ENCODE measurements at regions not wholly inside any gene's neighbourhood (a gene's known extent, or its start where the extent isn't known, plus 50 kb on each side); places are given as distances from the start of the nearest gene placed in this dataset.
"Not testable (repeated sequence)": the region's sequence is repeated elsewhere in the genome, so short reads cannot be mapped to it uniquely, and the experiment has no call there.

DNA sequence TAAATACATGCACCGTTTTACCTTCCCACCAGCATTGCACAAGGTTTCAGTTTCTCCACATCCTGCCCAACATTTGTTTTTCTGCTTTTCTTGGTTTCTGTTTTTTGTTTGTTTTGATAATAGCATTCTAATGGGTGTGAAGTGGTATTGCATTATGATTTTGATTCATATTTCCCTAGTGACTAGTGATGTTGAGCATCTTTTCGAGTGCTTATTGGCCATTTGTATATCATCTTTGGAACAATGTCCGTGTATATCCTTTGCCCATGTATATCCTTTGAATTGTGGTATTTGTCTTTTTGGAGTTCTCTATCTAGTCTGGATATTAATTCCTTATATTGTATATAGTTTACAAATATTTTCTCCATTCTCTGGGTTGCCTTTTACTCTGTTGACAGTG is 2914.8 kb upstream of the OR11H1 start:
- H2AK5ac ChIP-seq (ENCODE audit: insufficient read length, low read length) = no peak overlapping the region
- H2BK20ac ChIP-seq (ENCODE audit: low read depth, low read length, poor library complexity, severe bottlenecking) = no peak overlapping the region
- H3K23ac ChIP-seq (ENCODE audit: insufficient read length, low read depth, low read length) = no peak overlapping the region
- H3K9me3 Mint-ChIP-seq = peaks cover 79 to 83% of the 10 kb centered on the region in 2 experiments
- TF ChIP-seq, protein P1, sequence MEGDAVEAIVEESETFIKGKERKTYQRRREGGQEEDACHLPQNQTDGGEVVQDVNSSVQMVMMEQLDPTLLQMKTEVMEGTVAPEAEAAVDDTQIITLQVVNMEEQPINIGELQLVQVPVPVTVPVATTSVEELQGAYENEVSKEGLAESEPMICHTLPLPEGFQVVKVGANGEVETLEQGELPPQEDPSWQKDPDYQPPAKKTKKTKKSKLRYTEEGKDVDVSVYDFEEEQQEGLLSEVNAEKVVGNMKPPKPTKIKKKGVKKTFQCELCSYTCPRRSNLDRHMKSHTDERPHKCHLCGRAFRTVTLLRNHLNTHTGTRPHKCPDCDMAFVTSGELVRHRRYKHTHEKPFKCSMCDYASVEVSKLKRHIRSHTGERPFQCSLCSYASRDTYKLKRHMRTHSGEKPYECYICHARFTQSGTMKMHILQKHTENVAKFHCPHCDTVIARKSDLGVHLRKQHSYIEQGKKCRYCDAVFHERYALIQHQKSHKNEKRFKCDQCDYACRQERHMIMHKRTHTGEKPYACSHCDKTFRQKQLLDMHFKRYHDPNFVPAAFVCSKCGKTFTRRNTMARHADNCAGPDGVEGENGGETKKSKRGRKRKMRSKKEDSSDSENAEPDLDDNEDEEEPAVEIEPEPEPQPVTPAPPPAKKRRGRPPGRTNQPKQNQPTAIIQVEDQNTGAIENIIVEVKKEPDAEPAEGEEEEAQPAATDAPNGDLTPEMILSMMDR (conservative IDR thresholded peaks at IDR 0.05) = no peak
- no peak for DNase-seq
- H3K36me3 Mint-ChIP-seq (ENCODE audit: insufficient read depth in 1 of 3, low read depth in 3 of 3) = peaks cover 12 to 39% (median 19%) of the 10 kb centered on the region in 3 experiments
- no peak overlapping the region for H3K27ac ChIP-seq (ENCODE audit: insufficient read length, low read depth, low read length)
- H3K23me2 ChIP-seq (ENCODE audit: insufficient read length, low read depth, low read length, poor library complexity, severe bottlenecking) = no peaks in the 10 kb centered on the region
- no peak overlapping the region for H4K5ac ChIP-seq (ENCODE audit: insufficient read length, low read depth, low read length)
- no peaks in the 10 kb centered on the region for H3K4me1 ChIP-seq (ENCODE audit: insufficient read depth, low read length)
- H3K9ac ChIP-seq (ENCODE audit: extremely low read depth, insufficient read length, low read length) = no peak overlapping the region
- H4K91ac ChIP-seq (ENCODE audit: insufficient read length, low read depth, low read length) = no peak overlapping the region
- H2BK12ac ChIP-seq (ENCODE audit: insufficient read length, low read depth, low read length) = no peak overlapping the region
- H3K79me2 ChIP-seq (ENCODE audit: insufficient read depth, low read length) = no peaks in the 10 kb centered on the region
- H3K27me3 ChIP-seq (ENCODE audit: insufficient read depth, low read length) = no peaks in the 10 kb centered on the region; the same call in 1 of the 2 replicates
- H3K27me3 Mint-ChIP-seq (ENCODE audit: low read depth) = peaks cover 8% of the 10 kb centered on the region; the same call in 1 of the 2 replicates
- no peak overlapping the region for H3K4me3 Mint-ChIP-seq
- no peak overlapping the region for H3K14ac ChIP-seq (ENCODE audit: insufficient read depth, low read length)
- no CpG with 5 or more reads among the region's 3 CpGs for whole genome bisulfite sequencing (ENCODE audit: extremely low coverage, insufficient read length, low lambda C conversion rate)
- H3K4ac ChIP-seq (ENCODE audit: low read depth, low read length) = no peak overlapping the region
- H3K9me3 ChIP-seq (ENCODE audit: control insufficient read depth, low read depth, low read length) = peaks cover 36% of the 10 kb centered on the region
- H2BK15ac ChIP-seq (ENCODE audit: low read depth, low read length) = no peak overlapping the region
- no peaks in the 10 kb centered on the region for H3K4me1 Mint-ChIP-seq
- no peak overlapping the region for H2BK5ac ChIP-seq (ENCODE audit: insufficient read length, low read length)
- H3K79me1 ChIP-seq (ENCODE audit: insufficient read depth, low read depth, low read length, poor library complexity, severe bottlenecking) = no peaks in the 10 kb centered on the region
- no peak overlapping the region for H2AFZ ChIP-seq (ENCODE audit: low read length)
- H3K27ac Mint-ChIP-seq = no peak overlapping the region
- no peaks in the 10 kb centered on the region for H4K20me1 ChIP-seq (ENCODE audit: control insufficient read depth, insufficient read depth, insufficient read length)
- H3K18ac ChIP-seq (ENCODE audit: insufficient read length, low read depth, low read length) = no peak overlapping the region
- no peak overlapping the region for H3T11ph ChIP-seq (ENCODE audit: low read length)
- no peak overlapping the region for H4K8ac ChIP-seq (replicated peaks; ENCODE audit: insufficient read length, low read depth, low read length)
- no peak overlapping the region for H3K4me2 ChIP-seq (ENCODE audit: insufficient read depth, insufficient read length, low read length)
- no peak overlapping the region for H3K56ac ChIP-seq (ENCODE audit: insufficient read length, low read depth, low read length)
- H2BK120ac ChIP-seq (ENCODE audit: low read depth, low read length, poor library complexity, severe bottlenecking) = no peak overlapping the region

DNA sequence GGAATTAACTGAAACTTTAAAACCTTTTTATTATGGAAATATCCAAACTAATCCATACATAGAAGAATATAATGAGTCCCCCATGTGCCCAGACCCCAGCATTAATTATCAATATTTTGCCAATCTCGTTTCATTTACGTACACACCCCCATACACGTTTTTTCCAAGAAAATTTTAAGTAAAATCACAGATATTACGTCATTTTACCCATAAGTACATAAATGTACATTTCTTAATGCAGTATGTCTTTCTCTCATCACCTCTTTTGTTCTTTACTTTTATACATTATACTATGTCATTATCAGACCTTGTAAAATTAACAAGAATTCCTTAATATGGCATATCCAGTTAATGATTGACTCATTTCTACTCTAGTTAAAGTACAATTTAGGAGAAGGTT is 2914.1 kb upstream of the OR11H1 start:
- not testable (repeated sequence) for H2BK120ac ChIP-seq (ENCODE audit: low read depth, low read length, poor library complexity, severe bottlenecking); H2AFZ ChIP-seq (ENCODE audit: low read length); H2BK15ac ChIP-seq (ENCODE audit: low read depth, low read length); H3K23me2 ChIP-seq (ENCODE audit: insufficient read length, low read depth, low read length, poor library complexity, severe bottlenecking); H4K20me1 ChIP-seq (ENCODE audit: control insufficient read depth, insufficient read depth, insufficient read length); H3K4ac ChIP-seq (ENCODE audit: low read depth, low read length); H2BK5ac ChIP-seq (ENCODE audit: insufficient read length, low read length); H3K4me3 Mint-ChIP-seq; H2BK12ac ChIP-seq (ENCODE audit: insufficient read length, low read depth, low read length); H4K8ac ChIP-seq (replicated peaks; ENCODE audit: insufficient read length, low read depth, low read length); H2BK20ac ChIP-seq (ENCODE audit: low read depth, low read length, poor library complexity, severe bottlenecking); H3K9ac ChIP-seq (ENCODE audit: extremely low read depth, insufficient read length, low read length); H3K23ac ChIP-seq (ENCODE audit: insufficient read length, low read depth, low read length); H3K56ac ChIP-seq (ENCODE audit: insufficient read length, low read depth, low read length); H3K18ac ChIP-seq (ENCODE audit: insufficient read length, low read depth, low read length); H3K4me1 Mint-ChIP-seq; H3K4me1 ChIP-seq (ENCODE audit: insufficient read depth, low read length); H3K27me3 Mint-ChIP-seq (ENCODE audit: low read depth); H4K91ac ChIP-seq (ENCODE audit: insufficient read length, low read depth, low read length); H3K4me2 ChIP-seq (ENCODE audit: insufficient read depth, insufficient read length, low read length); H3K14ac ChIP-seq (ENCODE audit: insufficient read depth, low read length); H3T11ph ChIP-seq (ENCODE audit: low read length); H2AK5ac ChIP-seq (ENCODE audit: insufficient read length, low read length); H3K27me3 ChIP-seq (ENCODE audit: insufficient read depth, low read length); H4K5ac ChIP-seq (ENCODE audit: insufficient read length, low read depth, low read length); H3K79me1 ChIP-seq (ENCODE audit: insufficient read depth, low read depth, low read length, poor library complexity, severe bottlenecking); H3K27ac Mint-ChIP-seq; H3K27ac ChIP-seq (ENCODE audit: insufficient read length, low read depth, low read length); DNase-seq; H3K79me2 ChIP-seq (ENCODE audit: insufficient read depth, low read length)
- H3K9me3 ChIP-seq (ENCODE audit: control insufficient read depth, low read depth, low read length) = peaks cover 36% of the 10 kb centered on the region
- H3K36me3 Mint-ChIP-seq (ENCODE audit: insufficient read depth in 1 of 3, low read depth in 3 of 3) = peaks cover 12 to 37% (median 20%) of the 10 kb centered on the region in 3 experiments
- WGBS (ENCODE audit: extremely low coverage, insufficient read length, low lambda C conversion rate) = 96% methylated on average over 4 of the region's 4 CpGs
- H3K9me3 Mint-ChIP-seq = peaks cover 77 to 82% of the 10 kb centered on the region in 2 experiments
